NCI-H226 (cell line): ENCODE measurements at regions not wholly inside any gene's neighbourhood (a gene's known extent, or its start where the extent isn't known, plus 50 kb on each side); places are given as distances from the start of the nearest gene placed in this dataset.
"Not testable (repeated sequence)": the region's sequence is repeated elsewhere in the genome, so short reads cannot be mapped to it uniquely, and the experiment has no call there.

ENCODE experiments used
- DNase-seq: peaks from one replicate; pipeline ENCODE4 v3.0.0-alpha.2; 2015

- DNase-seq: no peak
Observed at GRCh38 chr9:42378418-42378815, 195.0 kb downstream of the SPATA31A6 start.

DNA sequence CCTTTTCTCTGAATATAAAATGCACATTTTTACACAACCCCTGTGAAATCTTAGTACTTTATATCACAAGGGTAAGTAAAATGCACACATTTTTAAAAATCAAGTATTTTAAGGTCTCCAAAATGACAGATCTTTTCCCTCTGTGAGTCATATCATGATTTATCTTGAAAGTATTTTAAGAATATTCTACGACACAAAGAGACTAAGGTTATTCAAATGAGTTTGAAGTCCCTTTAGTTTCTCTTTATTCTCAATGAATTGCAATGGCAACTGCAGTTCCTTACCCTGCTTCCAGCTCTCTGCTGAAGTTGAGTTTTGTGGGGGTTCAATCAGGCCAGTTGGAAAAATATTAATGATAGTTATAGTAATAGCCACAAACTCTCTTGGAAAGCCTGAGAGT lies 196.1 kb downstream of the SPATA31A6 start:
- not testable (repeated sequence) for DNase-seq

DNA sequence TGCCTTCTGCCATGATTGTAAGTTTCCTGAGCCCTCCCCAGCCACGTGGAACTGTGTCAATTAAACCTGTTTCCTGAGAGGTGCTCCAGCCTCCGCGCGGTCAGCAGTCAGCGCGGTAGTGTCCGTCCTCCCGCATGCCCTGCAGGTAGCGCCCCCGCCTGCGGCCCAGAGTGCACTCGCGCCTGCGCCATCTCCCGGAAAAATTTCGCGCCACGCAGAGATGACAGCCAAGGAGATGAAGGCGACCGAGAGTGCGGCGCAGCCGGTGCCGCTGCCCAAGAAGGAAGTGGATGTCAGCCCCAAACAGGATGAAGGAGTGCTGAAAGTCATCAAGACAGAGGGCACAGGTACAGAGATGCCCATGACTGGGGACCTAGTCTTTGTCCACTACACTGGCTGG lies 201.1 kb downstream of the SPATA31A6 start:
- not testable (repeated sequence) for DNase-seq

DNA sequence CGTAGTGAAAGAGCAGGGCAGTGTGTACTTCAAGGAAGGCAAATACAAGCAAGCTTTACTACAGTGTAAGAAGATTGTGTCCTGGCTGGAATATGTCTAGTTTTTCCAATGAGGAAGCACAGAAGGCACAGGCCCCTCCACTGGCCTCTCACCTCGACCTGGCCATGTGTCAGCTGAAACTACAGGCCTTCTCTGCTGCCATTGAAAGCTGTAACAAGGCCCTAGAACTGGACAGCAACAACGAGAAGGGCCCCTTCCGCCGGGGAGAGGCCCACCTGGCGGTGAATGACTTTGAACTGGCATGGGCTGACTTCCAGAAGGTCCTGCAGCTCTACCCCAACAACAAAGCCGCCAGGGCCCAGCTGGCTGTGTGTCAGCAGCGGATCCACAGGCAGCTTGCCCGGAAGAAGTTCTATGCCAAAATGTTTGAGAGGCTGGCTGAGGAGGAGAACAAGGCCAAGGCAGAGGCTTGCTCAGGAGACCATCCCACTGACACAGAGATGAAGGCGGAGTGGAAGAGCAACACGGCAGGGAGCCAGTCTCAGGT lies 202.2 kb downstream of the SPATA31A6 start:
- DNase-seq: not testable (repeated sequence)

DNA sequence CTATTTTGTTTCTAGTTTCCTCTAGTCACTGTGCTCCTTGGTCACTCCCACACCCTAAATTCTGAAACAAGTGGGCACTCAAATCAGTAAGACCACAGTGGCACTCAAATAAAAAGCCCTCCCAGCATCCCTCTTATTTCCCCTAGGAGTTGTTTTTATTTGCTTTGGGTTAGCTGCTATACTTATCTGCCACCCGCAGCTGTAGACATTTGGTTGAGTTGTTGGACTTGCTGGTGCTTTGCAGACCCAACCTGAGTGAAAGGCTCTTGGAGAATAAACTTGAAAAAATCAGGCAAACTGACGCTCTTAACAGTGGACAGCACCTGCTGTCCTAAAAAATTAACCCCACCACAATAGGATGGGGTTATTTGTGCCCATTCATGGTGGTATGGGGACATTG lies 203.0 kb downstream of the SPATA31A6 start:
- DNase-seq: no peak

DNA sequence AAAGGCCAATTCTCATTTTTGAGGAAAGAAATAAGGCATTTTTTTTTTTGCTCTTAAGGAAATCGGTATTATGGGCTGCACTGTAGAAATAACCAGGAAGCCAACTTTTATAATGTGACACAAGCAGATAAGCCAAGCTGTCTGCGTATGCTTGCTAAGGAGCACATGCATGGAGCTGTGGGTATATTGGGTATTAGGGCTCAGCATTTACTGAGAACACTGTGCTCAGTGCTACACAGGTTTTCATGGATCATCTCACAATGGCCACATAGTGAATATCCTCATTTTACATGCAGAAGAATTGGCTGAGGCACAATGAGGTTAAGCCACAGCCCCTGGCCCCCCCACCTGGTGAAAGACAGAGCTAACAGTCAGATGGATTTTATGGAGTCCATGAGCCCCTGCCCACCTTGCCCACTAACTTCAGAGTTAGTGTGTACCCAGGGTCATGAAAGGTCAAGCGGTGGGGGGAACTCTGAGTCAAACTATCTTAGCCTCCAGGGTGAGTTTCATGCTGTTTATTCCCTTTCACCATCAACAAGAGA lies 204.8 kb downstream of the SPATA31A6 start:
- no peak for DNase-seq

DNA sequence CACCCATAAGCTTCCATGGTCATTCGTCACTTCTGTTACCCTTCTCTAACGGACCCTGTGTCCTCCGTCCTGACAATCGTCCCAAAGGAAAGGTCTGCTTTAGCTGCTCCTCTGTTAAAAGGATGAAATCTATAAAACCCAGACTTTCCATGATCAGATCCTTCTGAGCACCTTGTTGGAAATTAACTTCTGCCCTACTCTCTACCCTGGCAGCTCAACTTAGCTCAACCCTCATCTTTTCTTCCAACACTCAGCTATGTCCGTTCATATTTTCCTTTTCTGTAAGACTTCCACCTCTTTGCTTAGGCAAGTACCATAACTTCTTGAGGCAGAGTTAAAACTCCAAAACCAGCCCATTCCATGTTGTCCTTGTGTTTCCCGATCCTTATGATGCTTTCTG lies 205.4 kb downstream of the SPATA31A6 start:
- DNase-seq: no peak

- not testable (repeated sequence) for DNase-seq
Observed at GRCh38 chr9:42392773-42393455, 209.5 kb downstream of the SPATA31A6 start.

DNA sequence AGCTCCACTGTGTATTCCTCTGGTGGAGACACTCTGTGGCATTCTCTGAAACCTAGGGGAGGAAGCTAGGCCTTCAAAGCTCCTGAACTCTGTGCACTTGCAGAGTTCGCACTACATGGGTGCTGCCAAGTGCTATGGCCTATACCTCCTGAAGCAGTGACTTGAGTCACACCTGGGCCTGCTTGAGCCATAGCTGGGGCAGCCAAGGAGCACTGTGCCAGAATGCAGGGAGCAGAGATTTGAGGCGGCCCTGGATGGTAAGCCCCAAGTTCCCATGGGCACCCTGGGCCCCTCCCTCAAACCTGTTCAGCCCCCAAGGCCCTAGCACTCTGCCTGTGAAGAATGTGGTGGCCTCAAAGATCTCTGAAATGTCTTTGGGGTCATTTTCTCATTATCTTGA lies 212.9 kb downstream of the SPATA31A6 start:
- DNase-seq: no peak

DNA sequence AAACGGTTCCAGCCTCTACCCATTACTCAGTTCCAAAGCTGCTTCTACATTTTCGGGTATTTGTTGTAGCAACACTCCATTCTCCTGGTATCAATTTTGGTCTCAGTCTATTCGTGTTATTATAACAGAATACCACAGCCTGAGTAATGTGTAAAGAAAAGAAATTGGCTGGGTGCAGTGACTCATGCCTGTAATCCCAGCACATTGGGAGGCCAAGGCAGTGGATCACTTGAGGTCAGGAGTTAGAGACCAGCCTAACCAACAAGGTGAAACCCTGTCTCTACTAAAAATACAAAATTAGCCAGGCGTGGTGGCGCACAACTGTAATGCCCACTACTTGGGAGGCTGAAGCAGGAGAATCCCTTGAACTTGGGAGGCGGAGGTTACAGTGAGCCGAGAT lies 213.9 kb downstream of the SPATA31A6 start:
- DNase-seq: peak; percentile 31

DNA sequence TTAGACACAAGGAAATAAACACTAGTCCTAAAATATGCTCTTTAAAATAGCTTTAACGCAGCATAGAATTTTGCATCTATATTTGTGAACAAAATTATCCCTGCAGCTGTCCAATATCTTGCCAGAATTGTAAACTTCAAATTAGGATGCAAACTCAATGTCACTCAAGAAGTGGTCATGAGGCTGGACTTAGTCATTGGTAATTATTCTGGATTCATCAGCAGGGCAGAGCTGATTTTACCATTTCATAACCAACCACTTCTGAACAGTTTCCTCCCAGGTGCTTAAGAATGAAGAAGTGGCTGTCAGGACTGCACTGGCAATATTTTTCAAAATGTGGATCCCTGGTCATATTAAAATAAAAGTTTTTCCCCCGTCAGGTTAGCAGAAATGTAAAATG lies 219.5 kb downstream of the SPATA31A6 start:
- not testable (repeated sequence) for DNase-seq

DNA sequence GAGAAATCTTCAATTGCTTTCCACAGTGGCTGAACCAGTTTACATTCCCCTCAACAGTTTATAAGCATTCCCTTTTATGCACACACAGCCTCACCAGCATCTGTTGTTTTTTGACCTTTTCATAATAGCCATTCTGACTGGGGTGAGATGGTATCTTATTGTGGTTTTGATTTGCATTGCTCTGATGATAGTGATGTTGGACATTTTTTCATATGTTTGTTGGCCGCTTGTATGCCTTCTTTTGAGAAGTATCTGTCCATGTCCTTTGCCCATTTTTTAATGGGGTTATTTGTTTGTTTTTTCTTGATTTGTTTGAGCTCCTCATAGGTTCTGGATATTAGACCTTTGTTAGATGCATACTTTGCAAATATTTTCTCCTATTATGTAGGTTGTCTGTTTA lies 226.1 kb downstream of the SPATA31A6 start:
- not testable (repeated sequence) for DNase-seq

DNA sequence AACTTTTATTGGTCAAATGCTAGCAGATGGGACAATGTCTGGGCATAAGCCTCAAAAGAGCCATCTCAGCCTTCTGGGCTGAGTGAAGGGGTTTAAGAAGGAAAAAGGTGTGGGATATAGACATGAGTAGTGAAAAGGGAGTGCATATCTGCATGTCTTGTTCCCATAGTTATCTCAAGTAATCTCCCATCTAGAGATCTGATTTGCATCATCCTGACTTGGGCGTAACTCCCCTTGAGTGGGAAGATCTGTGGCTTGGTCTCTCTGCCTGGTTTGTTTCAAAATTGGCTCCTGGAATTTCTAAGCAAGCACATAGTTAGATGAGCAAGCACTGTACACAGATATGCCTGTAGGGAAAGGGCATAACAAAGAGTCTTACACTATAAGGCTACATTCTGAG lies 228.9 kb downstream of the SPATA31A6 start:
- not testable (repeated sequence) for DNase-seq

DNA sequence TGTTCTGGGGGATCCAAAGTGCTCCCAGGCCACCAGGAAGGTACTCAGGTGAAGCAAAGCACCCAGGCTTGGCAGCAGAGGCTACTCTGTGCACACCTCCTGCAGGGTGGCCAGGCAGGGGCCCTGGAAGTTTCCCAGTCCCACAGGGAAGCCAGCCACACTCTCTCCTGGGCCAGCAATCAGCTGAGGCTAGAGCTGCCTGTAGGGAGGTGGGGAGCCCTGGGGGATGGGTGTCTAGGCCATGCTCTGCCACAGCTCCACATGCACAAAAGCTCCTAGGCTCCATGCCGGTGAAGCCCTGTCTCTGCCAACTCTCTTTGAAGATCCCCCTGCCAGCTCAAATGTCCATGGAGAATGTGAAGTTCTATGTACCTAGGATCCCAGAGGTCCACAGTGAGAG lies 231.4 kb downstream of the SPATA31A6 start:
- DNase-seq: not testable (repeated sequence)

GRCh38 chr9:42419652-42420051 lies 236.2 kb downstream of the SPATA31A6 start:
- DNase-seq: not testable (repeated sequence)

DNA sequence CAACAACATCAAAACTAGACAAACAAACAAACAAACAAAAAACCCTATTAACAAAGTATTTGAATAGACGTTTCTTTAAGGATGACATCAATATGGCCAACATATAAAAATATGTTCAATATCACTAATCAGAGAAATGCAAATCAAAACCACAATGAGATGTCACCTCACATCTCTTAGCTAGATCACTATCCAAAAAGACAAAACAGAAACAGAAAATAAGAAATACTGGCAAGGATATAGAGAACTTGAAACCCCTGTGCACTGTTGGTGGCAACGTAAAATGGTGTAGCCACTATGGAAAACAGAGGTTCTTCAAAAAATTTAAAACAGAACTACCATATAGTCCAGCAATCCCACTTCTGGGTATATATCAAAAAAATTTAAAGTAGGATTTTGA lies 236.9 kb downstream of the SPATA31A6 start:
- DNase-seq: not testable (repeated sequence)

GRCh38 chr9:42421630-42422029 lies 238.2 kb downstream of the SPATA31A6 start:
- not testable (repeated sequence) for DNase-seq

- not testable (repeated sequence) for DNase-seq
Observed at GRCh38 chr9:42430674-42431615, 247.5 kb downstream of the SPATA31A6 start.

DNA sequence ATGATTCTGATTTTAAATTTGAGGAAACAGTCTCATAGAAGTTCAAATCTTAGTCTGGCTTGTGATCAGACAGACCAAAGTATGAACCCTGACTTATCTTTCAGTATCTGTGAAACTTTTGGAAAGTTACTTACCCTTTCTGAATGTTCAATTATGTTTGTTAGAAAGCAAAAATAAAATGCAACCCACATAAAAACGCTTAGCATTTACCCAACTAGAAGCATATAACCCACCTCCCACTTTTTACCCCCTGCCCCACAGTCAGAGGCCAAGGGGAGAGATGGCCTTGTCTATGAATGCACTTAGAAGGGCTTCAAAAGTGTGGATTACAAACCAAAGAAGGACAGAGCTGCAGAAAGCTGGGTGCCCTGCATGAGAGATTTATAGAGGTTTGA lies 248.2 kb downstream of the SPATA31A6 start:
- DNase-seq: not testable (repeated sequence)

GRCh38 chr9:42434844-42435714 lies 251.6 kb downstream of the SPATA31A6 start:
- not testable (repeated sequence) for DNase-seq

GRCh38 chr9:42435715-42436342 lies 252.4 kb downstream of the SPATA31A6 start:
- DNase-seq: not testable (repeated sequence)
